BLaER1 (cell line): ENCODE measurements at regions not wholly inside any gene's neighbourhood (a gene's known extent, or its start where the extent isn't known, plus 50 kb on each side); places are given as distances from the start of the nearest gene placed in this dataset.
"Not testable (repeated sequence)": the region's sequence is repeated elsewhere in the genome, so short reads cannot be mapped to it uniquely, and the experiment has no call there.

Experiments used
- H3K27ac ChIP-seq: shearing (Covaris generic); formaldehyde crosslinking; 2 replicates; pipeline ENCODE4 v1.8.1; 2022
- H3K27me3 ChIP-seq: shearing (Covaris generic); formaldehyde crosslinking; 2 replicates; pipeline ENCODE4 v1.8.1; 2022
- H3K36me3 ChIP-seq: shearing (Covaris generic); formaldehyde crosslinking; 2 replicates; pipeline ENCODE4 v1.8.1; 2022
- H3K4me1 ChIP-seq: shearing (Covaris generic); formaldehyde crosslinking; 2 replicates; pipeline ENCODE4 v1.8.1; 2022
- H3K4me2 ChIP-seq: shearing (Covaris generic); formaldehyde crosslinking; 2 replicates; pipeline ENCODE4 v1.8.1; 2022
- H3K4me3 ChIP-seq: shearing (Covaris generic); formaldehyde crosslinking; 2 replicates; pipeline ENCODE4 v1.8.1; 2022
- H3K9ac ChIP-seq: shearing (Covaris generic); formaldehyde crosslinking; 2 replicates; pipeline ENCODE4 v1.8.1; 2022
- H3K9me3 ChIP-seq: shearing (Covaris generic); formaldehyde crosslinking; 2 replicates; pipeline ENCODE4 v1.8.1; 2022
- H4K20me1 ChIP-seq: shearing (Covaris generic); formaldehyde crosslinking; 2 replicates; pipeline ENCODE4 v1.8.1; 2022
- Cebpa-rat ChIP-seq: shearing (Covaris generic); IDR thresholded peaks from 2 replicates; pipeline ENCODE4 v1.8.1; 2022

DNA sequence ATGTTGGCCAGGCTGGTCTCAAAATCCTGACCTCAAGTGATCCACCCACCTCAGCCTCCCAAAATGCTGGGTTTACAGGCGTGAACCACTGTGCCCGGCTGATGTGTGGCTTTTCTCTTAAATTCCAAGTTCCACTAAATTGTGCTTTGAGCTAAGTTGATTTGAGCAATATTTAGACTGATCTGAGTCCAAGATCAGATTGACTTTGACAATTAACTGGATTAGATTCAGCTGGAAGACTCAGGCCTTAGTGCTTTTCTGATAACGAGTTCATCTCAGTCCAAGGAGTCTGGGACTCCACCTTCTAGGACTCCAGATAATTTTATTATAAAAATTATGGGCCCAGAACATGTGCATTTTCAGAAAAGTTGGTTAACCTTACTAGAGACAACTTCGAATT is 94.4 kb upstream of the FAM174B start:
- Histone ChIP-seq H3K4me1 (no peaks in the 10 kb centered on the region), H3K4me3 (no peak overlapping the region), H3K4me2 (no peak overlapping the region), H4K20me1 (no peaks in the 10 kb centered on the region), H3K27me3 (no peaks in the 10 kb centered on the region), H3K9me3 (no peaks in the 10 kb centered on the region), H3K27ac (no peak overlapping the region), H3K9ac (no peak overlapping the region), H3K36me3 (no peaks in the 10 kb centered on the region)
- TF ChIP-seq Cebpa-rat, result no peak

DNA sequence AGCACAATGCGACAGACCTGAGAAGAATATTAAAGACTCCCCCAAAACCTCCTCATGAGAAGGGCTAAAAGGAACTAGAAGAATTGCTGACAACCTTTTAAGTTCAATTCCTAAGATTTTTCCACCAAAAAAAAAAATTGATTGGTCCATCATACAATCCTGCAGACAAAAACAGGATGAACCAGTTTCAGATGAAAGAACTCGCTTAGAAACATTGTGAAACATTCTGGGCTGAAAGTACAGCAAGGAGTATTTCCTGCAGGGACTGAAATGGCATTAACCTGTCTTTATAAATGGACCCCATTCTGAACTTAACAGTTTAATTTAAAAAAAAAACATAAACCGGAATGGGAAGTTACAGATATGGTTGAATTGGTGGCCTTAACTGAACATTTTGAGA is 96.0 kb upstream of the FAM174B start:
- Histone ChIP-seq H3K4me1 (no peaks in the 10 kb centered on the region), H3K4me2 (no peak overlapping the region), H3K4me3 (no peak overlapping the region), H3K9me3 (no peaks in the 10 kb centered on the region), H3K27me3 (no peaks in the 10 kb centered on the region), H3K27ac (no peak overlapping the region), H4K20me1 (no peaks in the 10 kb centered on the region), H3K9ac (no peak overlapping the region), H3K36me3 (no peaks in the 10 kb centered on the region)
- TF ChIP-seq Cebpa-rat, result no peak

DNA sequence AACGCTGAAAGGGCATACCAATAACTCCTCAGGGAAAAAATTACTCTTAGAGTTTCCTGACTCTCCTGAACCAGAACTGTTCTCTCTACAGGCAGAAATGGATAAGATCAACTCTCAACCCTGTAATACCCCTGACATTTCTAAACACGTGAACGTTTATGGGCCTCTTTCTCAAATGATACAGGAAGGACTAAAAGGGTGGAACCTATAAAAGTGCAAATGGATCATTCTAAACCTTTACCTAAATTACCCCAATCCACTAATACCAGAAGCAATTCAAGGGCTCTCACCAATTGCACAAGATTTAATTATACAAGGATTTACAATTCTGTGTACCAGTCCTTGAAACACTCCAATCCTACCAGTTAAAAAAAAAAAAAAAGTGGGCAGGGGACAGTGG is 98.0 kb upstream of the FAM174B start:
- no peaks in the 10 kb centered on the region for H3K9me3 ChIP-seq
- no peak overlapping the region for H3K4me3 ChIP-seq
- no peaks in the 10 kb centered on the region for H4K20me1 ChIP-seq
- no peak for TF ChIP-seq Cebpa-rat
- H3K9ac ChIP-seq, result no peak overlapping the region
- H3K36me3 ChIP-seq, result no peaks in the 10 kb centered on the region
- no peak overlapping the region for H3K4me2 ChIP-seq
- no peaks in the 10 kb centered on the region for H3K27me3 ChIP-seq
- no peaks in the 10 kb centered on the region for H3K4me1 ChIP-seq
- no peak overlapping the region for H3K27ac ChIP-seq

DNA sequence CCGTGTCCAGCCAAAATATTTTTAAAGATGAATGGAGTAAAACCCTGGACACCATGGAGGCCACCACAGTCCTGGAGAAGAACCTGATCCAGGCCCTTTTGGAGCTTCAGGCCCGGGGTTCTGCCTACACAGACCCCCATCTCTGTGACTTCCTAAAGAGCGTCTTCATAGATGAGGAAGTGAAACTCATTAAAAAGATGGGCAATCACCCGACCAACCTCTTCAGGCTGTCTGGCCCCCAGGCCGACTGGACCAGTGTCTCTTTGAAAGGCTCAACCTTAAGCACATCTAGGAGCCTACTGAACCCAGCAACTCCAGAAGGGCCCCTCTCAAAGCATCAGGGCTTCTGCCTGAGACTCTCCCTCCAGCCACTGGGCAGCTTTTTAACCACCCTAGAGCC is 107.9 kb upstream of the FAM174B start:
- no peaks in the 10 kb centered on the region for H3K36me3 ChIP-seq
- H3K9me3 ChIP-seq, result peaks cover 4% of the 10 kb centered on the region
- H3K4me2 ChIP-seq, result no peak overlapping the region
- no peak overlapping the region for H3K27ac ChIP-seq
- no peaks in the 10 kb centered on the region for H3K4me1 ChIP-seq
- no peak overlapping the region for H3K4me3 ChIP-seq
- H4K20me1 ChIP-seq, result no peaks in the 10 kb centered on the region
- no peak overlapping the region for H3K9ac ChIP-seq
- no peaks in the 10 kb centered on the region for H3K27me3 ChIP-seq
- TF ChIP-seq Cebpa-rat, result no peak

DNA sequence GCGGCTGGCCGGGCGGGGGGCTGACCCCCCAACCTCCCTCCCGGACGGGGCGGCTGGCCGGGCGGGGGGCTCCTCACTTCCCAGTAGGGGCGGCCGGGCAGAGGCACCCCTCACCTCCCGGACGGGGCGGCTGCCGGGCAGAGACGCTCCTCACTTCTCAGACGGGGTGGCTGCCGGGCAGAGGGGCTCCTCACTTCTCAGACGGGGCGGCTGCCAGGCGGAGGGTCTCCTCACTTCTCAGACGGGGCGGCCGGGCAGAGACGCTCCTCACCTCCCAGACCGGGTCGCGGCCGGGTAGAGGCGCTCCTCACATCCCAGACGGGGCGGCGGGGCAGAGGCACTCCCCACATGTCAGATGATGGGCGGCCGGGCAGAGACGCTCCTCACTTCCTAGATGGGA is 112.6 kb upstream of the FAM174B start:
- H4K20me1 ChIP-seq, H3K4me1 ChIP-seq, H3K27ac ChIP-seq, H3K36me3 ChIP-seq, H3K27me3 ChIP-seq, H3K9ac ChIP-seq, H3K4me2 ChIP-seq, H3K4me3 ChIP-seq: not testable (repeated sequence)
- H3K9me3 ChIP-seq, result peaks cover 23% of the 10 kb centered on the region

DNA sequence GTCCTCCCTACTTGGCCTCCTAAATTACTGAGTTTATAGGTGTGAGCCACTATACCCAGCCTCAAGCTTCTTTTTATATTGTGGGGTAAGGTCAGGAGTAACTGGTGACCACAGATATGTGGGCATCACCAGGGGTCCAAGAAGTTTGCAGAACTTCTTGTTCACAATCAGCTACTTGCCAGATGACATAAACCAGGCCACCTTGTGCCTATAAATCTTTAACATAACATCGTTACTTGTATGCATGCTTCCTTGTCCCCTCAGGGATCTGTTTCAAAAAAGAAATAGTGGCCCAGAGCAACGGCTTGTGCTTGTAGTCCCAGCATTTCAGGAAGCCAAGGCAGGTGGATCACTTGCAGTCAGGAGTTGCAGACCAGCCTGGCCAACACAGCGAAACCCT is 115.1 kb upstream of the FAM174B start:
- H3K4me1 ChIP-seq, result peaks cover 9% of the 10 kb centered on the region
- H3K4me2 ChIP-seq, result no peak overlapping the region
- H3K4me3 ChIP-seq, result no peak overlapping the region
- no peaks in the 10 kb centered on the region for H4K20me1 ChIP-seq
- H3K9ac ChIP-seq, result no peak overlapping the region
- no peak overlapping the region for H3K27ac ChIP-seq
- H3K9me3 ChIP-seq, result peaks cover 23% of the 10 kb centered on the region
- H3K27me3 ChIP-seq, result no peaks in the 10 kb centered on the region
- H3K36me3 ChIP-seq, result no peaks in the 10 kb centered on the region
- no peak for TF ChIP-seq Cebpa-rat

DNA sequence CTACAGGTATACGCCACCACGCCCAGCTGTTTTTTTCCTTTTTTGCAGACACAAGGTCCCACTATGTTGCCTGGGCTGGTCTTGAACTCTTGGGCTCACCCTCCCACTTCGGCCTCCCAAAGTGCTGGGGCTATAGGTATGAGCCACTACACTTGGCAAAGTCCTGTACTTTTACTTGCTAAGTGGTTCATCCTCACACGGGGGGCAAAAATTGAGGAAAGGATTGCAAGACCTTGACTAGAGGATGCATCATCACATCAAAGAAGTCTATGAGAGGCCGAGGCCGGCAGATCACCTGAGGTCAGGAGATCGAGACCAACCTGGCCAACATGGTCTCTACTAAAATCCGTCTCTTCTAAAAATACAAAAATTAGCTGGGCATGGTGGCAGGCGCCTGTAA is 116.5 kb upstream of the FAM174B start:
- no peaks in the 10 kb centered on the region for H3K36me3 ChIP-seq
- no peak overlapping the region for H3K27ac ChIP-seq
- peaks cover 23% of the 10 kb centered on the region for H3K9me3 ChIP-seq
- H3K4me3 ChIP-seq, result no peak overlapping the region
- H3K4me2 ChIP-seq, result no peak overlapping the region
- H3K4me1 ChIP-seq, result peaks cover 9% of the 10 kb centered on the region
- H4K20me1 ChIP-seq, result no peaks in the 10 kb centered on the region
- H3K9ac ChIP-seq, result no peak overlapping the region
- no peak for TF ChIP-seq Cebpa-rat
- no peaks in the 10 kb centered on the region for H3K27me3 ChIP-seq

DNA sequence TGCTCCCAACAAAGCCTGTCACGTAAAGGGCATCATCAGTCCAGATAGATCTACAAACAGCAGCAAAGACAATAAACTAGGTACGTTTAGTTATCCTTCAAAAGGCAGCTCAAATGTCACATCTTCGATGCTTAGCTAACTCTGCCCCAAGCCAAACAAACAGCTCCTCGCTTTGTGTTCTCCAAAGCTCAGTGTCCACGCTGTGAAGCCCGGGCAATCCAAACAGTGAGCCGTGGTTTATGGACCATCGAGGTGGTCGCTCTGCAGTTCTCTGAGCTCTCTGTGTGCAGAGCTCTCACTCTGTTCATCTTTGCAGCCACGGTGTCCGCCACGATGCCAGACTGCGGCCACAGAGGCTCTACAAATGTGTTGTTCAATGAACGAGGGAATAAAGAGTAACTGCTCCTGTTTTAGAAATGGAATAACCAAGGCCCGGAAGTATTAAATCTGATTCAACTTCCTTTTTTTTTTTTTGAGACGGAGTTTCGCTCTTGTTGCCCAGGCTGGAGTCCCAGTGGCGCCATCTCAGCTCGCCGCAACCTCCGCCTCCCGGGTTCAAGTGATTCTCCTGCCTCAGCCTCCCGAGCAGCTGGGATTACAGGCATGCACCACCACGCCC is 117.2 kb upstream of the FAM174B start:
- H3K36me3 ChIP-seq, result no peaks in the 10 kb centered on the region
- no peaks in the 10 kb centered on the region for H4K20me1 ChIP-seq
- TF ChIP-seq Cebpa-rat, result no peak
- H3K4me1 ChIP-seq, result peaks cover 9% of the 10 kb centered on the region
- no peaks in the 10 kb centered on the region for H3K27me3 ChIP-seq
- H3K4me3 ChIP-seq, result no peak overlapping the region
- peaks cover 23% of the 10 kb centered on the region for H3K9me3 ChIP-seq
- no peak overlapping the region for H3K9ac ChIP-seq
- no peak overlapping the region for H3K4me2 ChIP-seq
- no peak overlapping the region for H3K27ac ChIP-seq

DNA sequence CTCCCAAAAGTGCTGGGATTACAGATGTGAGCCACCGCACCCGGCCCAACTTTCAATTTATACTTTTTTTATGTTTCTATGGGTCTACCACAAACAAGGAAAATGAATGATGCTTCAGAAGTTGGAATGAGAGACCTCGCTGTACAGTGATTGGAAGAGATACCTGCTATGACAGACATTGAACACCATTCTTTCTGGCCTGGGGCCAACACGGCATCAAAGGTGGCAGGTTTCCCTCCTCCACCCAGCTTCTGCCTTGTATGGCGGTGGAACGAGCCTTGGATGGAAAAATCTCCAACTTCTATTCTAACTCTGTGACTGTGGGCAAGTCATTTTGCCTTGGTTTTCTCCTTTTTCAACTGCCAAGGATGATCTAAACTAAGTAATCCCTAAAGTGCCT is 117.8 kb upstream of the FAM174B start:
- peaks cover 20% of the 10 kb centered on the region for H3K9me3 ChIP-seq
- no peaks in the 10 kb centered on the region for H4K20me1 ChIP-seq
- H3K27me3 ChIP-seq, result no peaks in the 10 kb centered on the region
- no peak overlapping the region for H3K9ac ChIP-seq
- no peaks in the 10 kb centered on the region for H3K36me3 ChIP-seq
- H3K4me3 ChIP-seq, result no peak overlapping the region
- H3K4me1 ChIP-seq, result peaks cover 9% of the 10 kb centered on the region
- no peak for TF ChIP-seq Cebpa-rat
- H3K27ac ChIP-seq, result no peak overlapping the region
- H3K4me2 ChIP-seq, result no peak overlapping the region

DNA sequence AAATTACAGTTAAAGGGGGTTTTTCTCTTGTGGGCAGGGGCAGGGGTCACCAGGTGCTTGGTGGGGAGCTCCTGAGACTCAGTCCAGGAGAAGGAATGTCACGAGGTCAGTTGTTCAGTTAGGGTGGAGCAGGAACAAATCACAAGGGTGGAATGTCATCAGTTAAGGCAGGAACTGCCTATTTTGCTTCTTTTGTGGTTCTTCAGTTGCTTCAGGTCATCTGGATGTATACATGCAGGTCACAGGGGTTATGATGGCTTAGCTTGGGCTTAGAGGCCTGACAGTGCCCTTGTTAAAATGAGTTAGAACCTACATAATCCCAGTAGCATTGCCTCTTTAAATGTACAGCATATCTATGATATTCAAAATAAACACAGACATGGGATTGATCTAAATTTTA is 120.2 kb upstream of the CHD2 start:
- no peak overlapping the region for H3K4me2 ChIP-seq
- no peak overlapping the region for H3K4me3 ChIP-seq
- H3K27me3 ChIP-seq, result no peaks in the 10 kb centered on the region
- no peaks in the 10 kb centered on the region for H3K4me1 ChIP-seq
- no peaks in the 10 kb centered on the region for H4K20me1 ChIP-seq
- no peaks in the 10 kb centered on the region for H3K36me3 ChIP-seq
- peaks cover 13% of the 10 kb centered on the region for H3K9me3 ChIP-seq
- H3K9ac ChIP-seq, result no peak overlapping the region
- no peak overlapping the region for H3K27ac ChIP-seq
- no peak for TF ChIP-seq Cebpa-rat

DNA sequence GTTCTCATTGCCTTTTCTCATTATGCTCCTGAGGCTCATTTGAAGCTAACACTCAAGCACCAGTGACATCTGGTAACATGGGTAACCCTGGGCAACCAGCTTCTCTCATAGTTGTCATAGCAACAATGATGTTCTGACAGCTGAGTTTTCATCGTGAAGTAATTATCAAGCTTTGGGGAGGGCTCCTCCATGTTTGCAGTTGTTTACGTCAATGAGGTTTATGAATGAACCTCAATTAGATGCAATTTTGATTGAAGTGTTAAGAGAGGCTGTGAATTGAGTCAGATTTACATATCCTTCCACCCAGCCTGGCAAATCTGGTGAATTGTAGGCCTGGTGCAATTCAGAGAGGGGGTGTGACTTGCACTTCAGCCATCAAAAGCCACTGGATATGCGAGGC is 119.3 kb upstream of the CHD2 start:
- Histone ChIP-seq H3K4me2 (no peak overlapping the region), H3K27ac (no peak overlapping the region), H3K9me3 (peaks cover 13% of the 10 kb centered on the region), H3K36me3 (no peaks in the 10 kb centered on the region), H3K9ac (no peak overlapping the region), H3K27me3 (no peaks in the 10 kb centered on the region), H3K4me1 (no peaks in the 10 kb centered on the region), H3K4me3 (no peak overlapping the region), H4K20me1 (no peaks in the 10 kb centered on the region)
- no peak for TF ChIP-seq Cebpa-rat
